CD4-positive, alpha-beta T cell treated with Interleukin-12 subunit alpha and Interleukin-12 subunit beta, for 1 hour (primary cell): ENCODE measurements at regions not wholly inside any gene's neighbourhood (a gene's known extent, or its start where the extent isn't known, plus 50 kb on each side); places are given as distances from the start of the nearest gene placed in this dataset.

ENCODE experiments used
- DNase-seq: peaks from one replicate; pipeline ENCODE4 v3.0.0-alpha.2; 2020

DNA sequence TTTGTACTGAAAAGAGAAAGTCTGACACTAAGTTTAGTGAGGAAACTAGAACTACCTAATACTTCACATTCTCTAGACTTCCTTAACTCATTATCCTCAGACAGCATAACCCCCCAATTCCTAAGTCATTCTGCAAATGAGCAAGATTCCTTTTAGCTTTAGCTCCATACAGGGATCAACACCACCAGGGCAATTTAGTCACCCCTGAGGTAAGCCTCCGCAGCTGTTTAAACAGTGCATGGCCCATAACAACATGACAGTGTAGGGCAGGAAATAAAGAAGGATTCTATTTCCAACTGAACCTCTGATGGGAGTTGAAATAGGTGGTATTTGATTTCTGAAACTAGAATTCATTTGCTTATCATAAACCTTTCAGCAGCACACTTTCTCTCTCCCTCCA is 112.8 kb upstream of the DKK2 start:
- DNase-seq: no peak

DNA sequence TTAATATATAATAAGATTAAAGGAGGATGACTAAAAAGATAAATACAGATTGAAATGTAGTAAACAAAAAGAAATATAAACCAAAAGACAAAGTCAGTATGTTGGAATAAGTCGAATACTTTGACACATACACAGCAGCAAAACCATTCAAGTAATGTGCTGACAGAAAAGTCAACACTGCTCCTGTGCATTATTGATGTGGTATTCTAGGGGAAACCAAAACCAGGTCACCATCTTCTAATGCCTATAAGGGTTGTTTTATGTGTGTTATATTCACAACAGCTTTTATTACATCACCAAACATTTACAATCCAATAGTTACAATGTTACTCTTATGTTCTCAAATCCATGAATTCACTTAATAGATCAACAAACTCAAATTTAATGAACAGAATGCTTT is 111.8 kb upstream of the DKK2 start:
- DNase-seq: peak; percentile 7

DNA sequence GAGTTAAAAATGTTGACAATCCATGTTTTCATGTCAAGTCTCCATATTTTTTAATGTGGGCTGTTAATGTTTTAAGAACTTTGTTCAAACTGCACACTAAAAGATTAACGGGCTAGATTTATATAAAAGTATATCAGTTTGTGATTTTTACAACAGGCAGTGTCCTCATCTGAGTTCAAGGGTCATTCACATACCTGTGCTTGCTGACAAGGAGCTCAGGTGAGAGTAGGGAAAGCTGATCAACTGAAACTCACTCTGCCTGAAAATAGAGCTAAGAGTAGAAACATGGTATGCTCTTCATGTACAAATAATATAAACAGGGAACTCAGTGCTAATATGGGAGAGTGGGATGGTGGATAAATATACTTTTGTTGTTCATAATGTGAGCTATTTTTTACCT is 102.3 kb upstream of the DKK2 start:
- DNase-seq: no peak

GRCh38 chr4:107133965-107134653 is 98.0 kb upstream of the DKK2 start:
- no peak for DNase-seq

- DNase-seq: no peak
Measured at GRCh38 chr4:107131295-107131694, 95.2 kb upstream of the DKK2 start.

DNA sequence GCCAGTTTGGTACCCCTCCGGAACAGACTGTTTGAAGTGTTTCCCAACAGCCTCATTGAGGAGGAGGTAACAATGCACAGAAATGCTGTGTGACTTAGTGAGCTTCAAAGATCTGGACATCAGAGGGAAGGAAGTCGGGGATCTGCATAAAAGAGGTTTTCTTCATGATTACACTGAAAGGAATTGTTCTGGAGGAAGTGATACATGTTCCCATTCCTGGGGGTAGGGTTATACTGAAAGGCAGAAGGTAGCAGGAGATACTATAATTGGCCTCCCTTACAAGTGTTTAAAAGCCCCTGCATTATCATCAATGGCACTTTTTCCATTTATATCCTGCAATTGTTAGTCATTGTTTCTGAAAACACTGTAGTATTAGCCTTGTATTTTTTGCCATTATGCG is 94.0 kb upstream of the DKK2 start:
- no peak for DNase-seq

DNA sequence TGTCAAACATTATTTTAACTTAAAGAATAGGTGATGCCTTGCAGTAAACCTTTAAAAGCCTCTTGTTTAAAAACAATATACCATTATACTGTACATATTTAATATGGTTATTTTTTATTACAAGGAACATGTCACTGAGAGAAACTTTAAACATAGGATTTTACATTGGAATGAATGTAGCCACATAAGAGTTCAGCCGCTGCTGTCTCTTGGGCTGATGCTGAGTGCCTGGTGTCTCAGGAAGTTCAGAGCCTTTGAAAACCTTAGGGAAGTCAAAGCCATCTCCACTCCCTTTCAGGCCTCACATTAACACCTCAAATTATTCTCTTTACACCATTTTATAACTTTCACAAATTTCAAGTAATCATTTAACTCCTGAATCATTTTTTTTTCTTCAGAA is 93.5 kb upstream of the DKK2 start:
- DNase-seq: no peak

GRCh38 chr4:107129076-107129475 is 93.0 kb upstream of the DKK2 start:
- DNase-seq: no peak

GRCh38 chr4:107128116-107128515 is 92.0 kb upstream of the DKK2 start:
- no peak for DNase-seq

DNA sequence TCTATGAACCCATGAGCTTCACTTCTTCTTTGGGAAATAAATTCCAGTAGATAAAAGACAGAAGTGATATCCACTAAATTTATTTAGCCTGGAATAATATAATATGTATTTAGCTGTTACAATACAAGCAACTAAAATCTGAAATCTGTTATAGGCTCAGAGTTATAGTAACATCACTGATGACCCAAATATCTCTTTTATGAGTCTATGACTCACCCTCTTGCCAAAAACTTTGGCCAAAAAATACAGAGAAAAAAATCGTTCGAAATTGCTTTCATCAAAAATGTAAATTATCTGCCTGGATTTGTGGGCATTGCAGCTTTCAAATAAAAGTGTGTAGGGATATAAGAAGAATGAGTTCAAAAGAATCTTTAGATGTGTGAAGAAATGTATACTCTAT is 89.4 kb upstream of the DKK2 start:
- DNase-seq: no peak

DNA sequence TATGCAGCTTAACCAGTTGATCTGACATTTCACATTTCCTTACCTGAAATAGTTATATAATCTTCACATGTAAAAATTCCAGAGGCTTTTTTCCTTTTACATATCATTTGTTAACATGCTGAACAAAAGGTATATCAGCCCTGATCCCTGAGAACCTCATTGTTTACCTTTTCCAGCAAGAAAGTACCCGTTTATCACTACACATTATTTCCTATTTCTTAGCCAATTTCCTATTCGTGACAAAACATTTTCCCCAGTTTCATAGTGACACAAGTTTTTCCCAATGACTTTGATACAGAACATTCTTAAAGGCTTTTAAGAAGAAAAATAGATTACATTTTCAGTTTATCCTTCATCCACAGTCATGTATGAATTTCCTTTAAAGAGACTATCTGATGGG is 86.6 kb upstream of the DKK2 start:
- no peak for DNase-seq

GRCh38 chr4:107120661-107121060 is 84.5 kb upstream of the DKK2 start:
- DNase-seq: no peak

- no peak for DNase-seq
Measured at GRCh38 chr4:107117726-107118125, 81.6 kb upstream of the DKK2 start.

DNA sequence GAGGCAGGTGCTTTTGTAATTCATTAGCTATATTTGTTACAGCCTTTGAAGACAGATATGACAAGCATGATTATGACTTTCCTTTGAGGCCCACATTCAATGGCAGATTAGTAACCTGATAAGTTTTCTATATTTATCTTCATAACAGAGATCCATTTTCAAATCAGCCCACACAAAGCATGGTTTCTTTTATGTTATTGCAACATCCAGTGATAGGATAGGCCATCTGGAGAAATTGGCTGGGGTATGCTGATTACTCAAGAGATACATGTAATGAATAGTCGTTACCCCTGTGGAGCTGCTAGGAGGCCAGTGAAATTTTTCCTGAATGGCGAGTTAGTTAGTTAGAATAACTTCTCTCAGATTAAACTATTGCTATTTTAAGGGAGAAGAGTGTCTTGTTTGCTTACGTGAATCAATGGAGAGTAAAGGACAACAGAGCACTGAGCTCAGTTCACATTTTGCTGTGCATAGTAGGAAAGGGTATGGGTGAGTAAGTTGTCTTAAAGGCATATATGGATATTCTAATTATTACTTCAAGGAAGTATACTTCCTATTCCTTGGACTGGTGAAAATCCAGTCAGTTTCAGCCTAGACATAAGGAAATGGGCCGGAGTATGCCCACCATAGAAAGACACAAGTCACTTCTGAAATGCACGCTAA is 79.2 kb upstream of the DKK2 start:
- no peak for DNase-seq

GRCh38 chr4:107114059-107114458 is 77.9 kb upstream of the DKK2 start:
- DNase-seq: no peak

DNA sequence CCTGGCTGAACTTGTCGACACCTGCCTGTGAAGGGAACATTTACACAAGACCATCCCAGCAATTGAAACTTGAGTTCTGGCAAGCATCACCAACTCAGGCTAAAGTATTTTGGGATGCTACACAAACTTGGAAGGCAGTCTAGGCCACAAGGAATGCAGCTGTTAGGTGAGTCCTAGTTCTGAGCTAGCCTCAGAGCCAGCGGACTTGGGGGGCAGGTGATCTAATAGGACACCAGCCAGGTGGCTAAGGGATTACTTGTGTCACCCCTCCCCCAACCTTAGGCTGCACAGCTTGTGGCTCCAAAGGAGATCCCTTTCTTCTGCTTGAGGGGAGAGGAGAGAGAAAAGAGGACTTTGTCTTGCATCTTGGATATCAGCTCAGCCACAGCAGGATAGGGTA is 62.3 kb upstream of the DKK2 start:
- DNase-seq: no peak

DNA sequence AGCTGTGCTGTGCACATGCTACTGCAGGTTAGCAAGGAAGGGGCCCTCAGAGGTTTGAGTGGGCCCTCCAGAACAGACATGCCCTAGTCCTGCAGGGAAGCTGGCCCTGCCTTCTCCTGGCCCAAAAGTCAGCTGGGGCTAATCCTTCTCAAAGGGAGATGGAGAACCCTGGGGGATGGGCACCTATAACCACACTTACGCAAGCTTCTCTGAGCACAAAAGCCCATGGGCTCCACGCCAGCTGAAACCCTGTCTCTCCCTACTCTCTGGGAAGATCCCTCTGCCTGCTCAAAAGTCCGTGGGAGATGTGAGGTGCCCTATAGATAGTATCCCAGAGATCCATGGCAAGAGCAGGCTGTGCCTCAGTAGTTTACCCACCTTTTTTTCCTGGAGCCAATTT is 58.9 kb upstream of the DKK2 start:
- no peak for DNase-seq

GRCh38 chr4:107094332-107094731 is 58.2 kb upstream of the DKK2 start:
- peak; percentile 4 for DNase-seq
